ENCODE measurements at regions not wholly inside any gene's neighbourhood (a gene's known extent, or its start where the extent isn't known, plus 50 kb on each side); places are given as distances from the start of the nearest gene placed in this dataset.

GRCh38 chr17:77438241-77439188 is 297.7 kb downstream of the SEC14L1 start:
- H3K36me3 ChIP-seq (ENCODE audit: control insufficient read depth, low read length), result peaks cover 27% of the 10 kb centered on the region
- H3K9me2 ChIP-seq (replicated peaks; ENCODE audit: control insufficient read depth, low read length), result no peaks in the 10 kb centered on the region
- H3K4me1 ChIP-seq (ENCODE audit: control insufficient read depth, low read length), result peaks cover 97% of the 10 kb centered on the region
- TF ChIP-seq CTCF (IDR thresholded peaks at IDR 0.05; ENCODE audit: low read depth, low read length, poor library complexity, severe bottlenecking) (peak; percentile 14), EZH2phosphoT487 (IDR thresholded peaks at IDR 0.05; ENCODE audit: borderline replicate concordance, low read length) (no peak)
- H3K79me2 ChIP-seq (ENCODE audit: control insufficient read depth, low read length), result peaks cover 11% of the 10 kb centered on the region
- H3K4me2 ChIP-seq (ENCODE audit: low read length), result peak overlapping the region; percentile 93
- H3F3A ChIP-seq (ENCODE audit: control insufficient read depth, insufficient read depth), result peaks cover 47% of the 10 kb centered on the region
- H4K20me1 ChIP-seq (ENCODE audit: control insufficient read depth, insufficient read depth, low read depth, low read length), result no peaks in the 10 kb centered on the region
- H3K4me3 ChIP-seq (ENCODE audit: low read length), result peak overlapping the region; percentile 67
- peak overlapping the region; percentile 100 for H3K27ac ChIP-seq (ENCODE audit: low read depth, low read length)
- no peaks in the 10 kb centered on the region for H3K9me3 ChIP-seq (ENCODE audit: control insufficient read depth, insufficient read depth, low read length)
- no peaks in the 10 kb centered on the region for H3K27me3 ChIP-seq (ENCODE audit: control insufficient read depth, low read length)

GRCh38 chr17:77439189-77440018 is 298.6 kb downstream of the SEC14L1 start:
- Histone ChIP-seq H3K9me2 (replicated peaks; ENCODE audit: control insufficient read depth, low read length) (no peaks in the 10 kb centered on the region), H3K36me3 (ENCODE audit: control insufficient read depth, low read length) (peaks cover 34% of the 10 kb centered on the region), H3K79me2 (ENCODE audit: control insufficient read depth, low read length) (peaks cover 20% of the 10 kb centered on the region), H4K20me1 (ENCODE audit: control insufficient read depth, insufficient read depth, low read depth, low read length) (no peaks in the 10 kb centered on the region), H3K27ac (ENCODE audit: low read depth, low read length) (peak overlapping the region; percentile 100), H3K4me1 (ENCODE audit: control insufficient read depth, low read length) (peaks cover 97% of the 10 kb centered on the region), H3K4me3 (ENCODE audit: low read length) (peak overlapping the region; percentile 67), H3F3A (ENCODE audit: control insufficient read depth, insufficient read depth) (peaks cover 56% of the 10 kb centered on the region), H3K27me3 (ENCODE audit: control insufficient read depth, low read length) (no peaks in the 10 kb centered on the region), H3K9me3 (ENCODE audit: control insufficient read depth, insufficient read depth, low read length) (no peaks in the 10 kb centered on the region), H3K4me2 (ENCODE audit: low read length) (peak overlapping the region; percentile 93)
- TF ChIP-seq CTCF (IDR thresholded peaks at IDR 0.05; ENCODE audit: low read depth, low read length, poor library complexity, severe bottlenecking) (no peak), EZH2phosphoT487 (IDR thresholded peaks at IDR 0.05; ENCODE audit: borderline replicate concordance, low read length) (no peak)

GRCh38 chr17:77440560-77440981 is 299.8 kb downstream of the SEC14L1 start:
- peaks cover 97% of the 10 kb centered on the region for H3K4me1 ChIP-seq (ENCODE audit: control insufficient read depth, low read length)
- H3K9me2 ChIP-seq (replicated peaks; ENCODE audit: control insufficient read depth, low read length), result no peaks in the 10 kb centered on the region
- H3K9me3 ChIP-seq (ENCODE audit: control insufficient read depth, insufficient read depth, low read length), result no peaks in the 10 kb centered on the region
- peak overlapping the region; percentile 93 for H3K4me2 ChIP-seq (ENCODE audit: low read length)
- peak overlapping the region; percentile 67 for H3K4me3 ChIP-seq (ENCODE audit: low read length)
- no peaks in the 10 kb centered on the region for H3K27me3 ChIP-seq (ENCODE audit: control insufficient read depth, low read length)
- peak overlapping the region; percentile 100 for H3K27ac ChIP-seq (ENCODE audit: low read depth, low read length)
- H4K20me1 ChIP-seq (ENCODE audit: control insufficient read depth, insufficient read depth, low read depth, low read length), result no peaks in the 10 kb centered on the region
- peaks cover 42% of the 10 kb centered on the region for H3K36me3 ChIP-seq (ENCODE audit: control insufficient read depth, low read length)
- TF ChIP-seq CTCF (IDR thresholded peaks at IDR 0.05; ENCODE audit: low read depth, low read length, poor library complexity, severe bottlenecking) (no peak), EZH2phosphoT487 (IDR thresholded peaks at IDR 0.05; ENCODE audit: borderline replicate concordance, low read length) (no peak)
- peaks cover 64% of the 10 kb centered on the region for H3F3A ChIP-seq (ENCODE audit: control insufficient read depth, insufficient read depth)
- peaks cover 22% of the 10 kb centered on the region for H3K79me2 ChIP-seq (ENCODE audit: control insufficient read depth, low read length)
